K562 (cell line): ENCODE measurements at regions not wholly inside any gene's neighbourhood (a gene's known extent, or its start where the extent isn't known, plus 50 kb on each side); places are given as distances from the start of the nearest gene placed in this dataset.

ENCODE experiments used
- ATAC-seq: fragments of 200-7000 bp; cut with Tn5 transposase; 3 replicates; pipeline ENCODE4 v1.9.1; 2020; ENCODE audit warnings: moderate library complexity
- BruUV-seq: library from RNA; stranded (reverse); fragments of 400-500 nt; replicated peaks from 2 replicates; lab custom pipeline; 2021; lab: Mats Ljungman, UMichigan
- CTCF ChIA-PET: fragments of 300-600 bp; formaldehyde crosslinking; extraction: SDS; loops from one replicate; lab custom pipeline; 2021; ENCODE audit warnings: low intra/inter-chr PET ratio; lab: Yijun Ruan, JAX
- POLR2A ChIA-PET: fragments of 300-600, 350-650 bp; sonication (Branson Sonifier 250); formaldehyde crosslinking; extraction: SDS; loops from one replicate; lab custom pipeline; 2021; ENCODE audit warnings: antibody characterized with exemption, inconsistent platforms; lab: Yijun Ruan, JAX
- DNase-seq, 4 experiments: peaks; one replicate each; pipeline versions ENCODE4 v3.0.0 to v3.0.0-alpha.2; 2011 to 2018; ENCODE audit warnings: low spot score in 3 of 4, mixed read lengths in 3 of 4; ENCODE audit errors: extremely low read depth in 1 of 4
- FAIRE-seq: peaks from 2 replicates; lab custom pipeline; 2011; peaks lifted over from hg19 to GRCh38; lab: Jason Lieb, UNC
- H2AFZ ChIP-seq: 2 replicates; pipeline ENCODE4 v1.6.0; 2011; ENCODE audit warnings: low read depth, low read length, control low read depth, inconsistent platforms
- H3K27ac ChIP-seq: fragments of 200-600 bp; 3 replicates; pipeline ENCODE4 v1.8.0; 2011; ENCODE audit warnings: low read depth, mild to moderate bottlenecking, control low read depth, inconsistent platforms, low read length, moderate library complexity, mixed read lengths; ENCODE audit errors: extremely low read depth
- H3K27me3 ChIP-seq, 2 experiments: fragments of 300-600 bp in 1 of 2; 2 replicates in 1 of 2; 3 replicates in 1 of 2; pipeline versions ENCODE4 v1.6.0 to v1.8.0; 2011; ENCODE audit warnings: inconsistent platforms in 2 of 2, low read length in 2 of 2, mild to moderate bottlenecking in 1 of 2, mixed read lengths in 1 of 2, moderate library complexity in 1 of 2; ENCODE audit not compliant: control insufficient read depth in 2 of 2, insufficient read depth in 2 of 2
- H3K36me3 ChIP-seq: fragments of 300-600 bp; 3 replicates; pipeline ENCODE4 v1.8.0; 2011; ENCODE audit warnings: mild to moderate bottlenecking, low read length, inconsistent platforms; ENCODE audit not compliant: control insufficient read depth, insufficient read depth
- H3K4me1 ChIP-seq, 2 experiments: fragments of 200-600 bp in 1 of 2; replicated peaks in 1 of 2; 2 replicates in 1 of 2; 3 replicates in 1 of 2; pipeline versions ENCODE4 v1.5.1 to v1.8.0; 2011; ENCODE audit warnings: inconsistent platforms in 2 of 2, low read length in 2 of 2, mild to moderate bottlenecking in 1 of 2, mixed read lengths in 1 of 2, moderate library complexity in 1 of 2; ENCODE audit not compliant: control insufficient read depth in 2 of 2, insufficient read depth in 2 of 2
- H3K4me2 ChIP-seq: 2 replicates; pipeline ENCODE4 v1.6.1; 2011; ENCODE audit warnings: low read length, control low read depth, inconsistent platforms, mixed read lengths; ENCODE audit not compliant: insufficient read depth
- H3K4me3 ChIP-seq: fragments of 200-600 bp; sonication (generic), shearing (Covaris generic); 2 replicates; pipeline ENCODE4 v1.5.1; 2016; ENCODE audit warnings: control low read depth, inconsistent platforms
- H3K79me2 ChIP-seq: fragments of 200-600 bp; 3 replicates; pipeline ENCODE4 v1.8.0; 2011; ENCODE audit warnings: low read length, inconsistent platforms; ENCODE audit not compliant: control insufficient read depth, insufficient read depth
- H3K9ac ChIP-seq, 2 experiments: 2 replicates each; pipeline versions ENCODE4 v1.6.0 to v1.6.1; 2011; ENCODE audit warnings: low read depth in 2 of 2, low read length in 2 of 2, control low read depth in 1 of 2, inconsistent platforms in 1 of 2, mild to moderate bottlenecking in 1 of 2, mixed read lengths in 1 of 2; ENCODE audit not compliant: insufficient read depth in 1 of 2
- H3K9me1 ChIP-seq: one replicate; pipeline ENCODE4 v1.6.0; 2011; ENCODE audit warnings: inconsistent platforms, mild to moderate bottlenecking, low read length, moderate library complexity; ENCODE audit not compliant: control insufficient read depth, insufficient read depth
- H3K9me3 ChIP-seq: replicated peaks from 2 replicates; pipeline ENCODE4 v1.5.1; 2011; ENCODE audit warnings: low read depth, low read length, inconsistent platforms; ENCODE audit not compliant: control insufficient read depth, insufficient read depth
- H4K20me1 ChIP-seq: replicated peaks from 2 replicates; pipeline ENCODE4 v1.6.1; 2011; ENCODE audit warnings: low read length, inconsistent platforms, mixed read lengths; ENCODE audit not compliant: control insufficient read depth, insufficient read depth
- ATF1 ChIP-seq, 2 experiments: fragments of 450-650 bp in 1 of 2; IDR thresholded peaks; 2 replicates each; pipeline ENCODE4 v1.6.1; 2016; ENCODE audit warnings: missing compliant biosample characterization in 1 of 2, missing genetic modification characterization in 1 of 2
- BMI1 ChIP-seq: fragments of 150-350 bp; IDR thresholded peaks from 2 replicates; pipeline ENCODE4 v1.6.1; 2014; ENCODE audit warnings: low read length
- CBFB ChIP-seq: sonication (generic); formaldehyde crosslinking; IDR thresholded peaks from 2 replicates; pipeline ENCODE4 v1.4.0; 2020; ENCODE audit warnings: mild to moderate bottlenecking, missing genetic modification reagents
- DPF2 ChIP-seq: fragments of 450-650 bp; IDR thresholded peaks from 2 replicates; pipeline ENCODE4 v1.6.1; 2016
- HDAC3 ChIP-seq: fragments of 450-650 bp; IDR thresholded peaks from 2 replicates; pipeline ENCODE4 v1.6.1; 2018; ENCODE audit warnings: borderline replicate concordance, mild to moderate bottlenecking, moderate library complexity; ENCODE audit not compliant: partially characterized antibody
- SUPT5H ChIP-seq: fragments of 450-650 bp; IDR thresholded peaks from 2 replicates; pipeline ENCODE4 v1.6.1; 2016
- ZFP36 ChIP-seq: fragments of 150-350 bp; IDR thresholded peaks from 2 replicates; pipeline ENCODE4 v1.6.1; 2018; ENCODE audit warnings: low read length, low read depth; ENCODE audit not compliant: partially characterized antibody
- ZNF561 ChIP-seq: fragments of 450-650 bp; formaldehyde crosslinking; conservative IDR thresholded peaks from 2 replicates; pipeline ENCODE4 v1.4.0; 2020; ENCODE audit warnings: mild to moderate bottlenecking, moderate library complexity
- WGBS: fragments of 100-300 bp; shearing (Covaris generic); methylation state at CpG from one replicate; pipeline ENCODE4 v1.1.6; 2016; ENCODE audit warnings: low coverage, mixed read lengths; ENCODE audit not compliant: insufficient coverage; ENCODE audit errors: missing lambda C conversion rate; 5-methylcytosine and 5-hydroxymethylcytosine counted together
- in situ Hi-C: fragments of 300-500 bp; cut with MboI; formaldehyde crosslinking; loops from 4 replicates; pipeline ENCODE4 v1.15.0; 2018; ENCODE audit warnings: inconsistent platforms, mixed read lengths
- intact Hi-C: fragments of 100-400 bp; cut with micrococcal nuclease; formaldehyde crosslinking; loops from 2 replicates; pipeline ENCODE4 v1.14.2; 2022
- TF ChIP-seq, protein P1 (sequence below): IDR thresholded peaks from 2 replicates; pipeline ENCODE4 v1.6.1; 2011; ENCODE audit warnings: borderline replicate concordance, low read depth, mild to moderate bottlenecking, moderate library complexity, low read length; ENCODE audit not compliant: insufficient read depth, poor library complexity, severe bottlenecking
- TF ChIP-seq, protein P2 (sequence below): fragments of 250-450 bp; sonication (Bioruptor Pico); IDR thresholded peaks from 2 replicates; pipeline ENCODE4 v1.5.0; 2021; ENCODE audit warnings: mild to moderate bottlenecking, borderline replicate concordance
- TF ChIP-seq, protein P3 (sequence below): sonication (generic); IDR thresholded peaks from 2 replicates; pipeline ENCODE4 v1.6.1; 2016
- TF ChIP-seq, protein P4 (sequence below): fragments of 450-650 bp; conservative IDR thresholded peaks from 2 replicates; pipeline ENCODE4 v1.6.1; 2016; ENCODE audit warnings: missing genetic modification characterization, low read depth, mild to moderate bottlenecking, control low read depth, missing compliant biosample characterization

DNA sequence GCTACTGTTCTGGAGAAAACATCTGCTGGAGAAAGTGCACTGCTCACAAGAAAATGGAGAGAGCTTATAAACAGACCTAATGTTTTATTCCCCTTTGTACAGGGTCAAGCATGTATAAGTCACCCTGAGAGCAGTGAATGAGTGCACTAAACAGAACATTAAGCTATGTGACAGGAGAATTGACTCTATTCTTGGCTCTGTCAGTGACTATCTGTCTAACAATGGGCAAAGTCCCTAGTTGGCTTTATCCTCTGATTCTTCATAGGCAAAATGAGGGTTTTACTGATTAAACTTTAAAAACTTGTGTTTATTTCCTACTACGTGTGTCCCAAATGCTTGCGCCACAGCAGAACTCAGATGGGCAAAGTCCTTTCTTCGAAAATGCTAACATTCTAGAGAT is 655.1 kb upstream of the SLC39A10 start:
- Histone ChIP-seq H3K4me2 (no peak overlapping the region), H3K9ac (no peak overlapping the region), H2AFZ (no peak overlapping the region), H3K36me3 (no peaks in the 10 kb centered on the region), H3K27me3 (no peaks in the 10 kb centered on the region), H3K27ac (no peak overlapping the region), H3K9me3 (no peaks in the 10 kb centered on the region), H3K4me3 (no peak overlapping the region), H3K79me2 (no peaks in the 10 kb centered on the region), H3K4me1 (no peaks in the 10 kb centered on the region), H3K9me1 (no peaks in the 10 kb centered on the region), H4K20me1 (no peaks in the 10 kb centered on the region)
- FAIRE-seq (no peak), ATAC-seq (no peak), DNase-seq (no peak)
- WGBS, result 43% methylated on average over 3 of the region's 3 CpGs
- CTCF ChIA-PET, result no interaction called here
- intact Hi-C loops, result no loop called here
- no TSS peak for BruUV-seq
- POLR2A ChIA-PET, result no interaction called here
- in situ Hi-C loops, result no loop called here
- TF ChIP-seq, protein P1, sequence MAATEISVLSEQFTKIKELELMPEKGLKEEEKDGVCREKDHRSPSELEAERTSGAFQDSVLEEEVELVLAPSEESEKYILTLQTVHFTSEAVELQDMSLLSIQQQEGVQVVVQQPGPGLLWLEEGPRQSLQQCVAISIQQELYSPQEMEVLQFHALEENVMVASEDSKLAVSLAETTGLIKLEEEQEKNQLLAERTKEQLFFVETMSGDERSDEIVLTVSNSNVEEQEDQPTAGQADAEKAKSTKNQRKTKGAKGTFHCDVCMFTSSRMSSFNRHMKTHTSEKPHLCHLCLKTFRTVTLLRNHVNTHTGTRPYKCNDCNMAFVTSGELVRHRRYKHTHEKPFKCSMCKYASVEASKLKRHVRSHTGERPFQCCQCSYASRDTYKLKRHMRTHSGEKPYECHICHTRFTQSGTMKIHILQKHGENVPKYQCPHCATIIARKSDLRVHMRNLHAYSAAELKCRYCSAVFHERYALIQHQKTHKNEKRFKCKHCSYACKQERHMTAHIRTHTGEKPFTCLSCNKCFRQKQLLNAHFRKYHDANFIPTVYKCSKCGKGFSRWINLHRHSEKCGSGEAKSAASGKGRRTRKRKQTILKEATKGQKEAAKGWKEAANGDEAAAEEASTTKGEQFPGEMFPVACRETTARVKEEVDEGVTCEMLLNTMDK, result no peak
- TF ChIP-seq DPF2 (no peak), BMI1 (no peak), ATF1 (CRISPR knock-in tag; IDR thresholded peaks at IDR 0.05) (no peak), ATF1 (tag; IDR thresholded peaks at IDR 0.05) (no peak), HDAC3 (no peak), ZNF561 (CRISPR knock-in tag) (no peak), CBFB (CRISPR knock-in tag) (no peak), ZFP36 (no peak), SUPT5H (no peak)
- TF ChIP-seq, protein P2, sequence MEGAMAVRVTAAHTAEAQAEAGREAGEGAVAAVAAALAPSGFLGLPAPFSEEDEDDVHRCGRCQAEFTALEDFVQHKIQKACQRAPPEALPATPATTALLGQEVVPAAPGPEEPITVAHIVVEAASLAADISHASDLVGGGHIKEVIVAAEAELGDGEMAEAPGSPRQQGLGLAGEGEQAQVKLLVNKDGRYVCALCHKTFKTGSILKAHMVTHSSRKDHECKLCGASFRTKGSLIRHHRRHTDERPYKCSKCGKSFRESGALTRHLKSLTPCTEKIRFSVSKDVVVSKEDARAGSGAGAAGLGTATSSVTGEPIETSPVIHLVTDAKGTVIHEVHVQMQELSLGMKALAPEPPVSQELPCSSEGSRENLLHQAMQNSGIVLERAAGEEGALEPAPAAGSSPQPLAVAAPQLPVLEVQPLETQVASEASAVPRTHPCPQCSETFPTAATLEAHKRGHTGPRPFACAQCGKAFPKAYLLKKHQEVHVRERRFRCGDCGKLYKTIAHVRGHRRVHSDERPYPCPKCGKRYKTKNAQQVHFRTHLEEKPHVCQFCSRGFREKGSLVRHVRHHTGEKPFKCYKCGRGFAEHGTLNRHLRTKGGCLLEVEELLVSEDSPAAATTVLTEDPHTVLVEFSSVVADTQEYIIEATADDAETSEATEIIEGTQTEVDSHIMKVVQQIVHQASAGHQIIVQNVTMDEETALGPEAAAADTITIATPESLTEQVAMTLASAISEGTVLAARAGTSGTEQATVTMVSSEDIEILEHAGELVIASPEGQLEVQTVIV (CRISPR knock-in tag), result no peak
- TF ChIP-seq, protein P3, sequence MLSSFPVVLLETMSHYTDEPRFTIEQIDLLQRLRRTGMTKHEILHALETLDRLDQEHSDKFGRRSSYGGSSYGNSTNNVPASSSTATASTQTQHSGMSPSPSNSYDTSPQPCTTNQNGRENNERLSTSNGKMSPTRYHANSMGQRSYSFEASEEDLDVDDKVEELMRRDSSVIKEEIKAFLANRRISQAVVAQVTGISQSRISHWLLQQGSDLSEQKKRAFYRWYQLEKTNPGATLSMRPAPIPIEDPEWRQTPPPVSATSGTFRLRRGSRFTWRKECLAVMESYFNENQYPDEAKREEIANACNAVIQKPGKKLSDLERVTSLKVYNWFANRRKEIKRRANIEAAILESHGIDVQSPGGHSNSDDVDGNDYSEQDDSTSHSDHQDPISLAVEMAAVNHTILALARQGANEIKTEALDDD, result no peak
- TF ChIP-seq, protein P4, sequence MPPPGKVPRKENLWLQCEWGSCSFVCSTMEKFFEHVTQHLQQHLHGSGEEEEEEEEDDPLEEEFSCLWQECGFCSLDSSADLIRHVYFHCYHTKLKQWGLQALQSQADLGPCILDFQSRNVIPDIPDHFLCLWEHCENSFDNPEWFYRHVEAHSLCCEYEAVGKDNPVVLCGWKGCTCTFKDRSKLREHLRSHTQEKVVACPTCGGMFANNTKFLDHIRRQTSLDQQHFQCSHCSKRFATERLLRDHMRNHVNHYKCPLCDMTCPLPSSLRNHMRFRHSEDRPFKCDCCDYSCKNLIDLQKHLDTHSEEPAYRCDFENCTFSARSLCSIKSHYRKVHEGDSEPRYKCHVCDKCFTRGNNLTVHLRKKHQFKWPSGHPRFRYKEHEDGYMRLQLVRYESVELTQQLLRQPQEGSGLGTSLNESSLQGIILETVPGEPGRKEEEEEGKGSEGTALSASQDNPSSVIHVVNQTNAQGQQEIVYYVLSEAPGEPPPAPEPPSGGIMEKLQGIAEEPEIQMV, result no peak
